OCI-LY7 (cell line): ENCODE measurements at regions not wholly inside any gene's neighbourhood (a gene's known extent, or its start where the extent isn't known, plus 50 kb on each side); places are given as distances from the start of the nearest gene placed in this dataset.

Experiments
- BruUV-seq: library from RNA; stranded (reverse); fragments of 400-500 nt; replicated peaks from 2 replicates; lab custom pipeline; 2021; lab: Mats Ljungman, UMichigan
- CTCF ChIA-PET: fragments of 300-600 bp; sonication (Branson Sonifier 250); formaldehyde crosslinking; loops from one replicate; lab custom pipeline; 2022; ENCODE audit warnings: antibody characterized with exemption; ENCODE audit not compliant: unreplicated experiment; lab: Charles Lee
- POLR2A ChIA-PET: fragments of 300-600 bp; sonication (Branson Sonifier 250); formaldehyde crosslinking; loops from one replicate; lab custom pipeline; 2022; ENCODE audit warnings: antibody characterized with exemption; lab: Charles Lee
- DNase-seq: peaks from one replicate; pipeline ENCODE4 v3.0.0-alpha.2; 2015; ENCODE audit warnings: low spot score
- H2AFZ ChIP-seq: fragments of 200-600 bp; sonication (generic), shearing (Covaris generic); 2 replicates; pipeline ENCODE4 v1.6.1; 2014; ENCODE audit warnings: mild to moderate bottlenecking, antibody characterized with exemption, low read length, moderate library complexity
- H3K27ac ChIP-seq: fragments of 200-600 bp; sonication (generic); 2 replicates; pipeline ENCODE4 v1.5.1; 2014; ENCODE audit warnings: mixed run types, low read depth, mild to moderate bottlenecking, moderate library complexity, low read length, inconsistent platforms; ENCODE audit not compliant: poor library complexity, severe bottlenecking
- H3K36me3 ChIP-seq: fragments of 200-600 bp; sonication (generic); 2 replicates; pipeline ENCODE4 v1.6.1; 2014; ENCODE audit warnings: mild to moderate bottlenecking, antibody characterized with exemption, low read length, moderate library complexity, mixed read lengths; ENCODE audit not compliant: insufficient read depth
- H3K4me1 ChIP-seq: fragments of 200-600 bp; sonication (generic); 2 replicates; pipeline ENCODE4 v1.5.1; 2014; ENCODE audit warnings: mild to moderate bottlenecking, low read length; ENCODE audit not compliant: insufficient read depth, poor library complexity, severe bottlenecking
- H3K4me2 ChIP-seq: fragments of 200-600 bp; sonication (generic); 2 replicates; pipeline ENCODE4 v1.6.1; 2014; ENCODE audit warnings: mild to moderate bottlenecking, low read length
- H3K4me3 ChIP-seq: fragments of 200-600 bp; sonication (generic); 2 replicates; pipeline ENCODE4 v1.5.1; 2014; ENCODE audit warnings: mild to moderate bottlenecking, low read depth, low read length; ENCODE audit not compliant: poor library complexity, severe bottlenecking
- H3K79me2 ChIP-seq: fragments of 200-600 bp; sonication (generic); 2 replicates; pipeline ENCODE4 v1.6.1; 2016; ENCODE audit warnings: low read depth, mild to moderate bottlenecking, low read length, moderate library complexity, mixed read lengths; ENCODE audit not compliant: insufficient read depth
- H3K9me2 ChIP-seq: fragments of 200-600 bp; sonication (generic); 2 replicates; pipeline ENCODE4 v1.6.1; 2016; ENCODE audit warnings: mild to moderate bottlenecking, low read length, mixed read lengths; ENCODE audit not compliant: insufficient read depth
- H3K9me3 ChIP-seq: fragments of 200-600 bp; sonication (generic); 2 replicates; pipeline ENCODE4 v1.6.1; 2014; ENCODE audit warnings: mild to moderate bottlenecking, mixed run types, low read length, mixed read lengths
- H4K20me1 ChIP-seq: fragments of 200-600 bp; sonication (generic); 2 replicates; pipeline ENCODE4 v1.6.1; 2014; ENCODE audit warnings: mild to moderate bottlenecking, antibody characterized with exemption, low read length, moderate library complexity, mixed read lengths; ENCODE audit not compliant: insufficient read depth
- EZH2phosphoT487 ChIP-seq: fragments of 200-600 bp; sonication (generic); IDR thresholded peaks from 2 replicates; pipeline ENCODE4 v1.6.1; 2018; ENCODE audit warnings: low read depth, borderline replicate concordance, mild to moderate bottlenecking, mixed run types, antibody characterized with exemption, low read length, moderate library complexity, mixed read lengths
- intact Hi-C: fragments of 100-400 bp; cut with micrococcal nuclease; formaldehyde crosslinking; loops from one replicate; pipeline ENCODE4 v1.10.0; 2022; ENCODE audit not compliant: unreplicated experiment
- TF ChIP-seq, protein P1 (sequence below): fragments of 200-600 bp; sonication (generic); conservative IDR thresholded peaks from 2 replicates; pipeline ENCODE4 v1.5.1; 2014; ENCODE audit warnings: mild to moderate bottlenecking, antibody characterized with exemption, low read length, moderate library complexity, mixed read lengths

GRCh38 chr6:150684161-150684560 lies 84.5 kb downstream of the PLEKHG1 start:
- H3K36me3 ChIP-seq: no peaks in the 10 kb centered on the region
- H3K9me3 ChIP-seq: peaks cover 5% of the 10 kb centered on the region; the same call in 1 of the 2 replicates
- intact Hi-C loops: no loop called here
- H3K79me2 ChIP-seq: no peaks in the 10 kb centered on the region
- no peak overlapping the region for H3K4me3 ChIP-seq
- H3K4me1 ChIP-seq: peaks cover 49% of the 10 kb centered on the region
- no peak for DNase-seq
- H3K4me2 ChIP-seq: no peak overlapping the region; the same call in 1 of the 2 replicates
- no peak overlapping the region for H2AFZ ChIP-seq
- no TSS peak for BruUV-seq
- CTCF ChIA-PET: no interaction called here
- POLR2A ChIA-PET: no interaction called here
- TF ChIP-seq EZH2phosphoT487: no peak
- TF ChIP-seq, protein P1, sequence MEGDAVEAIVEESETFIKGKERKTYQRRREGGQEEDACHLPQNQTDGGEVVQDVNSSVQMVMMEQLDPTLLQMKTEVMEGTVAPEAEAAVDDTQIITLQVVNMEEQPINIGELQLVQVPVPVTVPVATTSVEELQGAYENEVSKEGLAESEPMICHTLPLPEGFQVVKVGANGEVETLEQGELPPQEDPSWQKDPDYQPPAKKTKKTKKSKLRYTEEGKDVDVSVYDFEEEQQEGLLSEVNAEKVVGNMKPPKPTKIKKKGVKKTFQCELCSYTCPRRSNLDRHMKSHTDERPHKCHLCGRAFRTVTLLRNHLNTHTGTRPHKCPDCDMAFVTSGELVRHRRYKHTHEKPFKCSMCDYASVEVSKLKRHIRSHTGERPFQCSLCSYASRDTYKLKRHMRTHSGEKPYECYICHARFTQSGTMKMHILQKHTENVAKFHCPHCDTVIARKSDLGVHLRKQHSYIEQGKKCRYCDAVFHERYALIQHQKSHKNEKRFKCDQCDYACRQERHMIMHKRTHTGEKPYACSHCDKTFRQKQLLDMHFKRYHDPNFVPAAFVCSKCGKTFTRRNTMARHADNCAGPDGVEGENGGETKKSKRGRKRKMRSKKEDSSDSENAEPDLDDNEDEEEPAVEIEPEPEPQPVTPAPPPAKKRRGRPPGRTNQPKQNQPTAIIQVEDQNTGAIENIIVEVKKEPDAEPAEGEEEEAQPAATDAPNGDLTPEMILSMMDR: no peak
- no peaks in the 10 kb centered on the region for H3K9me2 ChIP-seq
- H3K27ac ChIP-seq: no peak overlapping the region
- H4K20me1 ChIP-seq: no peaks in the 10 kb centered on the region

DNA sequence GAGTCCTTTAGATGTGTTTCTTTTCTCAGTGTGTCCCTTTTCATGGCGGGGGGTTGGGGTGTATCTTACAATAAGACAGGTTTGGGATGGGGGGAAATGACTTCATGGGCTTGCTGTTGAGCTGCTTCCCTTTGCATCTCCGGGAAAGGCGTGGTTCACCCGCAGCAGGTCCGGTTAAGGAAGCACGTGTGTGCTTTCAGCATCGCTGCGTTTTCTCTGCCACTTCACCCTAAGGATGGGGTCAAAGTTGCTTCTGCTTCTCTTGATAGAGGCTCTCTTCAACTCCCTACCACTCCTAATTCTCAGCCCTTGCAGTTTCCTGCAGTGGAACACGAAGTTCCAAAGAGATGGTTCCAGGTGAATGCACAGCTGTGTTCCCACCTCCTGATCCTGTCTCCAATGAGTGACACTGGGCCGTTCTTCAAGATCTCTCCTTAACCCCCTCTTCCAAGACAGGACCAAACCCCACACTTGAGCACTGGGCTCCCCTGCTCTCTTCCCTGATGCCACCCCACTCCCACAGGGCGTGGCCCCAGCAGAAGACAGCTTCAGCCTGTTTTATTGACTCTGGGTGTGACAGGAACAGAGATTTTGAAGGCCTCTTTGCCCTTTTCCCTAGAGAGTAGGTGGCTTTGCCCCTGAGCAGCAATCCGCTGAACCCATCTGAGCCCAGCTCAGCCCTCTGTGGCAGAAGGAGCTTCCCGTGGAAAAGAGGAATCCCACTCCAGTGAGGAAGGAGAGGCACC lies 85.2 kb downstream of the PLEKHG1 start:
- Histone ChIP-seq H3K4me3 (no peak overlapping the region), H3K27ac (no peak overlapping the region), H4K20me1 (no peaks in the 10 kb centered on the region), H3K36me3 (no peaks in the 10 kb centered on the region), H3K4me1 (peaks cover 56% of the 10 kb centered on the region), H2AFZ (no peak overlapping the region), H3K4me2 (peak overlapping the region; percentile 30; the same call in 1 of the 2 replicates), H3K9me3 (peaks cover 5% of the 10 kb centered on the region; the same call in 1 of the 2 replicates), H3K9me2 (no peaks in the 10 kb centered on the region), H3K79me2 (no peaks in the 10 kb centered on the region)
- POLR2A ChIA-PET: interaction anchor here (0.6 kb wide), 2 partner anchors 15 to 1104 kb away, joined by 3 read pairs; no protein-coding TSS in a partner anchor
- intact Hi-C loops: loop anchor here (5.0 kb wide), 2 partner anchors 82 to 268 kb away; no protein-coding TSS in a partner anchor
- no TSS peak for BruUV-seq
- no peak for DNase-seq
- TF ChIP-seq, protein P1: no peak
- no peak for TF ChIP-seq EZH2phosphoT487
- CTCF ChIA-PET: interaction anchor here (2.6 kb wide), 1 partner anchor 131 kb away, joined by 10 read pairs; no protein-coding TSS in a partner anchor

- BruUV-seq: no TSS peak
- no peak overlapping the region for H3K4me2 ChIP-seq
- no peak overlapping the region for H2AFZ ChIP-seq
- no peak overlapping the region for H3K27ac ChIP-seq
- H3K4me3 ChIP-seq: no peak overlapping the region
- H4K20me1 ChIP-seq: no peaks in the 10 kb centered on the region
- CTCF ChIA-PET: interaction anchor here (0.5 to 2.6 kb wide), 8 partner anchors 9 to 267 kb away, joined by 3 to 13 read pairs (median 4); partner anchors contain the start of gene PLEKHG1
- no peak for TF ChIP-seq EZH2phosphoT487
- TF ChIP-seq, protein P1: peak; percentile 99
- H3K9me2 ChIP-seq: no peaks in the 10 kb centered on the region
- peak; percentile 80 for DNase-seq
- peaks cover 5% of the 10 kb centered on the region; the same call in 1 of the 2 replicates for H3K9me3 ChIP-seq
- H3K36me3 ChIP-seq: no peaks in the 10 kb centered on the region
- H3K79me2 ChIP-seq: no peaks in the 10 kb centered on the region
- intact Hi-C loops: loop anchor here (1.0 to 5.0 kb wide), 4 partner anchors 55 to 269 kb away; no protein-coding TSS in a partner anchor
- H3K4me1 ChIP-seq: peaks cover 66% of the 10 kb centered on the region
- POLR2A ChIA-PET: interaction anchor here (1.2 to 2.3 kb wide), 4 partner anchors 13 to 85 kb away, joined by 3 to 6 read pairs (median 4); no protein-coding TSS in a partner anchor
These were observed 86.2 kb downstream of the PLEKHG1 start for GRCh38 chr6:150685860-150686259.
